NK-92 treated with Interleukin-12 subunit alpha and Interleukin-12 subunit beta, amount 100 ng/mL, for 24 hours (cell line): ENCODE measurements at regions not wholly inside any gene's neighbourhood (a gene's known extent, or its start where the extent isn't known, plus 50 kb on each side); places are given as distances from the start of the nearest gene placed in this dataset.
"Not testable (repeated sequence)": the region's sequence is repeated elsewhere in the genome, so short reads cannot be mapped to it uniquely, and the experiment has no call there.

Experiments
- DNase-seq: peaks from one replicate; lab custom pipeline; 2025; lab: John Stamatoyannopoulos, UW

GRCh38 chr9:31677877-31678276 lies 706.6 kb upstream of the ACO1 start:
- DNase-seq: no peak

- DNase-seq: no peak
These were observed 701.3 kb upstream of the ACO1 start for GRCh38 chr9:31683116-31683515.

GRCh38 chr9:31697956-31698355 lies 686.5 kb upstream of the ACO1 start:
- no peak for DNase-seq

- DNase-seq: no peak
These were observed 684.6 kb upstream of the ACO1 start for GRCh38 chr9:31699836-31700235.

GRCh38 chr9:31700252-31701045 lies 684.0 kb upstream of the ACO1 start:
- no peak for DNase-seq

GRCh38 chr9:31702957-31703356 lies 681.5 kb upstream of the ACO1 start:
- no peak for DNase-seq

- DNase-seq: no peak
These were observed 669.2 kb upstream of the ACO1 start for GRCh38 chr9:31715250-31715649.

- DNase-seq: no peak
These were observed 665.2 kb upstream of the ACO1 start for GRCh38 chr9:31719262-31719661.

- no peak for DNase-seq
These were observed 654.0 kb upstream of the ACO1 start for GRCh38 chr9:31730398-31730797.

GRCh38 chr9:31733166-31733565 lies 651.3 kb upstream of the ACO1 start:
- DNase-seq: no peak

GRCh38 chr9:31736581-31737179 lies 647.8 kb upstream of the ACO1 start:
- DNase-seq: no peak

GRCh38 chr9:31740705-31741104 lies 643.7 kb upstream of the ACO1 start:
- no peak for DNase-seq

- no peak for DNase-seq
These were observed 639.9 kb upstream of the ACO1 start for GRCh38 chr9:31744589-31744988.

- DNase-seq: no peak
These were observed 639.0 kb upstream of the ACO1 start for GRCh38 chr9:31745468-31745867.

GRCh38 chr9:31745886-31746285 lies 638.6 kb upstream of the ACO1 start:
- DNase-seq: no peak

- no peak for DNase-seq
These were observed 630.7 kb upstream of the ACO1 start for GRCh38 chr9:31753756-31754155.

GRCh38 chr9:31759703-31760102 lies 624.7 kb upstream of the ACO1 start:
- no peak for DNase-seq

GRCh38 chr9:31774021-31774420 lies 610.4 kb upstream of the ACO1 start:
- DNase-seq: not testable (repeated sequence)

GRCh38 chr9:31774571-31774970 lies 609.9 kb upstream of the ACO1 start:
- no peak for DNase-seq

GRCh38 chr9:31776471-31776870 lies 608.0 kb upstream of the ACO1 start:
- no peak for DNase-seq

- no peak for DNase-seq
These were observed 601.0 kb upstream of the ACO1 start for GRCh38 chr9:31783491-31783890.

GRCh38 chr9:31790720-31791119 lies 593.7 kb upstream of the ACO1 start:
- no peak for DNase-seq

- no peak for DNase-seq
These were observed 584.4 kb upstream of the ACO1 start for GRCh38 chr9:31799953-31800609.
